ENCODE measurements at regions not wholly inside any gene's neighbourhood (a gene's known extent, or its start where the extent isn't known, plus 50 kb on each side); places are given as distances from the start of the nearest gene placed in this dataset.

- no peak for DNase-seq
Observed at GRCh38 chr1:63205776-63206175, 116.6 kb upstream of the FOXD3 start.

DNA sequence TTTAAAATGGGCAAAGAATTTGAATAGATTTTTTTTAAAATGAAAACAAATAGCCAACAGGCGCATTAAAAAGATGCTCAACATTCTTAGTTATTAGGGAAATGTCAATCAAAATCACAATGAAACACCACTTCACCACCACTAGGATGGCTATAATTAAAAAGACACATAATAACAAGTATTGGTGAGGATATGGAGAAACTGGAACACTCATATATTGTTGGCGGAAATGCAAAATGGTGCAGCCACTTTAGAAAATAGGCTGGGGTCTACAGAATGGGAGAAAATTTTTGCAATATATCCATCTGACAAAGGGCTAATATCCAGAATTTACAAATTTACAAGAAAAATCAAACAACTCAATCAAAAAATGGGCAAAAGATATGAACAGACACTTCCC, 107.8 kb upstream of the FOXD3 start:
- DNase-seq: no peak

DNA sequence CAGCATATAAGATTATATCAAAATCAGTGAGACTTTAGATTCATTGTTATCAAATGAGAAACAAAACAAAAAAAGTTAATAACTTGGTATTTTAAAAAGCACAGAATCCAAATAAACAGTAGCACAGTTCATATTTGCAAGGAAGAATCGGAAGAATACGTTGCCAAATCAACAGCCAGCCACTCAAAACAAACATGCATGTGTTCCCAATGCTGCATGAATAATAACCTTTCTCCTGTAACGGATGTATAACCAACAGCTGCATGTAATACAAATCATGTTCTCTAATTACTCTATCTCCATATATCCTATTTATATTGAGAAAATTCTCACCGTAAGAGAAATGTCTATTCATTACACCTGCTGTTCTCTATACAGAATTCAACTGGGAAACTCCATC, 98.9 kb upstream of the FOXD3 start:
- no peak for DNase-seq

DNA sequence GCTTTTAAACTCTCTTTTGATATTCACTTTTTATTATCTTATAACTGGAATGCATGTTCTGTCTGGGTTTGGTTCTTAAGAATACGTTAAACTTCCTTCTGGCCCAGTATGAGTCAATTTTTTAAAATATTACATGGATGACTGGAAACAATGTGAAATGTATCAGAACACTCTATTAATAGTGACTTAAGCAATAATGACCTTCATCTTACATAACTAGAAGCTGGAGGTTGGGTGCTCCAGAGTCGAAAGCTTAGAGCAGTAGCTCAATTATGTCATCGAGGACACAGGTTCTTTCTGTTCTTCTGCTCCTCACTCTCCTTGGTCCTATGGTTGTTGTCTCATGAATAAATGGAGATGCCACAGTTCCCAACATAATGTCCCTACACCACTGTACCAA, 91.6 kb upstream of the FOXD3 start:
- no peak for DNase-seq

GRCh38 chr1:63238721-63239120, 83.6 kb upstream of the FOXD3 start:
- DNase-seq: peak in 1 of 2 experiments; percentile 63

DNA sequence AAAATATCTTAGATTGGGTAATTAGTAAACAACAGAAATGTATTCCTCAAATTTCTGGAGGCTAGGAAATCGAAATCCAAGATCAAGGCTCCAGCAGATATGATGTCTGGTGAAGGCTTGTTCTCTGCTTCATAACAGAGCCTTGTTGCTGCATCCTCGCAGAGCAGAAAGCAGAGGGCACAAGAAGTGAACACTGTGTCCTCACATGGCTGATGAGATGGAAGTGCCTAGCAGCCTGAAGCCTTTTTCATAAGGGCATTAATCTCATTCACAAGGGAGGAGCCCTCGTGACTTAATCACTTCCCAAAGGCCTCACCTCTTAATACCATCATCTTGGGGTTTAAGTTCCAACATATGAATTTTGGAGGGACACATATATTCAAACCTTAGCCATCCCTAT, 77.2 kb upstream of the FOXD3 start:
- DNase-seq: no peak

- peak in 1 of 2 experiments; percentile 3 for DNase-seq
Observed at GRCh38 chr1:63248216-63248615, 74.2 kb upstream of the FOXD3 start.

- no peak for DNase-seq
Observed at GRCh38 chr1:63255153-63255552, 67.2 kb upstream of the FOXD3 start.

DNA sequence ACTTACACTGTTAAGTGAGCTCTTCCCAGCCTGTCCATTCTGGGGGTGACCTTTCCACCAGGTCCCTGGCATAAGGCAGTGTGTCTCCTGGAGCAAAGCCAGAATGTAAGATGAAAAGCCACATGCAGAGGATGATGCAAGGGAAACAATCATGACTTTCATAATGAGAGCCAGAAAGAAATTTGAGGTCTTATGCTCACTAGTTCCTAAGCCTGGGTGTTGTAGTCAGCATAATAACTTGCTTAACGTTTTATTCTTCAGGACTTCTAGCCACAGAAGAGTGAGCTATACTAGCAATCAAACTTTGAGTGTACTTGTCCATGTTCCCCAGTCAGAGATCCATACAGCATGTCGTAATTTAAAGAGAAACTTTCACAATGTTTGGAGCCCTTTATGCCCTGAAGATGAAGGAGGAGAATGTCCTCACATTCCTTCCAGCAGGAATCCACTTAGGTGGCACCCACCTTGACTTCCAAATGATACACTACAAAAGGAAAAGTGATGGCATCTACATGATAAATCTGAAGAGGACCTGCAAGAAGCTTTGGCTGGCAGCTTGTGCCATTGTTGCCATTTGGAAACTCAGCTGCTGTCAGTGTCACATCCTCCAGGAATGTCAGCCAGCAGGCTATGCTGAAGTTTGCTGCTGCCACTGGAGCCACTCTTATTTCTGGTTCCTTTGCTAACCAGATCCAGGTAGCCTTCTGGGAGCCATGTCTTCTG, 60.5 kb upstream of the FOXD3 start:
- DNase-seq: no peak

- DNase-seq: no peak
Observed at GRCh38 chr1:63262459-63262770, 60.0 kb upstream of the FOXD3 start.

DNA sequence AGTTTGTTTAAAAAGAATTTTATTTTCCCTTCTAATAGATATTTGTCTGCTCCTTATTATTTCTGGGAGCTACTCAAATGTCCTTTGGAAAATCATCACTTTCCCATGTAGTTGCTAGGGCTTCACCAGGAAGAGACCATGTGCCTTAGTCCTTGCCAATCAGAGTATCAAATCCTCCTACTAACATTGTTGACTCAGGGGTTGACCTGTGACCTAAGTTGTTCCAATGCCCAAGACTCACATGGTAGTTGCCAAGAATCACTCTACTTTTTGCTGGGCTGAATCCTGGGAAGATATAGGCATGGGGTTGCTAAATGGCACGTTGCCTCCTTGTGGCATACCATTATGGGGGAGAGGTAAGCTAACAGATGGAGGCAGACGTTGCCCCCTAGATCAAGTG, 58.2 kb upstream of the FOXD3 start:
- no peak for DNase-seq

DNA sequence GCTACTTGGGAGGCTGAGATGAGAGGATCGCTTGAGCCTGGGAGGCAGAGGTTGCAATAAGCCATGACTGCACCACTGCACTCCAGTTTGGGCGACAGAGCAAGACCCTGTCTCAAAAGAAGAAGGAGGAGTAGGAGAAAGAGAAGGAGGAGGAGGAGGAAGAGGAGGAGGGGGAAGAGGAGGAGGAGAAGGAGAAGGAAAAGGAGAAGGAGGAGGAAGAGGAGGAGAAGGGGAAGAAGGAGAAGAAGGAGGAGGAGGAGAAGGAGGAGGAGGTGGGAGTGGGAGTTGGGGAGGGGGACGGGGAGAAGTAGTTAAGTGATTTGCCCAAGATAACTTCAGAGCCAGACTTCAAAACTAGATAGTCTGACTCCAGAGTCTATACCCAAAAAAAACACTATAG, 55.5 kb upstream of the FOXD3 start:
- DNase-seq: no peak

DNA sequence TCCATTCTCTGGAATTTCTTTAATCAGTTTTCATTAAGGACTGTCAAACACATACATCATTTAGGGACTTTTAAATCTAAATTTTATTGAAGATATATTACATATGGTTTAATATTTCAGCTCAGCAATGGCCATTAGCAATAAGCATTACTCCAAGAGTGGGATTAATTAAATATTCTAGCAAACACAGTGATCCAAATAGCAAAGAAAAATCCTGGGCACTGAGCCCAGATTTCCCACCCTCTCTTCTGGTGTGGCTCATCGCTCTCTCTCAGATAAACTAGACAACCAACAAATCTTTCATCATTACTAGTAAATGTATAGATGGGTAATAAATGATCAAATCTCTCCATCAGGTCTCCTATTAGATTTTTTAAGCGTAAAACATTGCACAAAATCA, 53.5 kb upstream of the FOXD3 start:
- DNase-seq: no peak

- no peak for DNase-seq
Observed at GRCh38 chr1:63269571-63269970, 52.8 kb upstream of the FOXD3 start.

All from NCI-H524 (cell line).